GM13977 (cell line): ENCODE measurements at regions not wholly inside any gene's neighbourhood (a gene's known extent, or its start where the extent isn't known, plus 50 kb on each side); places are given as distances from the start of the nearest gene placed in this dataset.

Source experiments
- DNase-seq: peaks from one replicate; pipeline ENCODE4 v3.0.0; 2012; ENCODE audit warnings: low spot score
- in situ Hi-C: fragments of 300-500 bp; cut with MboI; formaldehyde crosslinking; loops from one replicate; pipeline ENCODE4 v1.12.0; 2022; ENCODE audit warnings: low sequenced_read_pairs, low pct_unique_long_range_greater_than_20kb, mixed read lengths, inconsistent platforms; ENCODE audit not compliant: unreplicated experiment
- TF ChIP-seq, protein P1 (sequence below): IDR thresholded peaks from 2 replicates; pipeline ENCODE4 v1.5.1; 2012; ENCODE audit warnings: mild to moderate bottlenecking, control low read depth; ENCODE audit not compliant: insufficient read depth; ENCODE audit errors: extremely low read depth, missing control alignments

DNA sequence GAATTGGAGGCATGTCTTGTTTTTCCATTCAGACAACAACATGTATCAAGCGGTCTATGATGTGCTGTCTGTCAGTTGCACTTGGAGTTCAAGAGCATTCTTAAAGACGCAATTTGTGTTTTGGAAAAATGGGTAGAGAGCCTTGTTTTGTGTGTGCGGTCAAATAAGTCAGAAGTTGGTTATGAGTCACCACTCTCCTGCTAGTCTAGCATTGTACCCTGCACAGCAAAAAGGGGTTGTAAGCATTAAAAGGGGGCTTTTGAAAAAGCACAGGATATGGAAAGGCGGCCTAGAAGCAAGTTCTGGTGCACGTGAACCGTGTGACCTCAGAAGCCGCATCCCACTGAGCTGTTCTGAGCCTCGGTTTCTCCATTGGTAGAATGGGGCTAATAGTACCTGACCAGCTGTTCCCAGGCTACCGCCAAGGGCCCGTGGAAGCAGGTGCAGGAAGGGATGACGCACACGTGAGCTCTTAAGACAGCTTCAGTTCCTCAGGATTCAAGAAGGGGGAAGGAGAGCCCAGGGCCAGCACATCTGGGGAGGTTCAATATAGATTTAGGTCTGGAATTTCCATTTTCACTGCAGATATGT is 61.6 kb upstream of the SNX9 start:
- DNase-seq: peak; percentile 39
- in situ Hi-C loops: no loop called here
- TF ChIP-seq, protein P1, sequence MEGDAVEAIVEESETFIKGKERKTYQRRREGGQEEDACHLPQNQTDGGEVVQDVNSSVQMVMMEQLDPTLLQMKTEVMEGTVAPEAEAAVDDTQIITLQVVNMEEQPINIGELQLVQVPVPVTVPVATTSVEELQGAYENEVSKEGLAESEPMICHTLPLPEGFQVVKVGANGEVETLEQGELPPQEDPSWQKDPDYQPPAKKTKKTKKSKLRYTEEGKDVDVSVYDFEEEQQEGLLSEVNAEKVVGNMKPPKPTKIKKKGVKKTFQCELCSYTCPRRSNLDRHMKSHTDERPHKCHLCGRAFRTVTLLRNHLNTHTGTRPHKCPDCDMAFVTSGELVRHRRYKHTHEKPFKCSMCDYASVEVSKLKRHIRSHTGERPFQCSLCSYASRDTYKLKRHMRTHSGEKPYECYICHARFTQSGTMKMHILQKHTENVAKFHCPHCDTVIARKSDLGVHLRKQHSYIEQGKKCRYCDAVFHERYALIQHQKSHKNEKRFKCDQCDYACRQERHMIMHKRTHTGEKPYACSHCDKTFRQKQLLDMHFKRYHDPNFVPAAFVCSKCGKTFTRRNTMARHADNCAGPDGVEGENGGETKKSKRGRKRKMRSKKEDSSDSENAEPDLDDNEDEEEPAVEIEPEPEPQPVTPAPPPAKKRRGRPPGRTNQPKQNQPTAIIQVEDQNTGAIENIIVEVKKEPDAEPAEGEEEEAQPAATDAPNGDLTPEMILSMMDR: no peak

DNA sequence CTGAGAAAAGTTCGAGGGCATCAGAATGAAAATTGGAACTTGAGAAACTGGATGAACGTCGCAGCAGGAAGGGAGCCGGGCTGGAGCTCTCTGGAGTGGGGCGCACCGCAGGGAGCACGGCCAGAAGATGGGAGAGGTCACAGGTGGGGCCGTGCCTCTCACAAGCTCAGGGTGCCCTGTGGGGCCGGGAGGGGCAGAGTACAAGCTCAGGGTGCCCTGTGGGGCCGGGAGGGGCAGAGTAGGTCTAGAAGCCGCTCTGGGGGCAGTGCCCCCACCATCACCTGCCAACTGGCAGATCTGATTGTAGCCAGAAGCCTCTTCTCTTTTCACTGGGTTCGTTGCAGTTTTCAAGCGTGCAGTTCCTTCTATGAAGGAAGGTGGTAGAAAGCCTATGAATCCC is 61.1 kb upstream of the SNX9 start:
- no peak for DNase-seq

GRCh38 chr6:157762636-157763035 is 60.4 kb upstream of the SNX9 start:
- DNase-seq: no peak
- in situ Hi-C loops: no loop called here
- TF ChIP-seq, protein P1: peak; percentile 10

More for the DNA sequence above, 61.1 kb upstream of the SNX9 start:
- in situ Hi-C loops: no loop called here
- TF ChIP-seq, protein P1: no peak

DNA sequence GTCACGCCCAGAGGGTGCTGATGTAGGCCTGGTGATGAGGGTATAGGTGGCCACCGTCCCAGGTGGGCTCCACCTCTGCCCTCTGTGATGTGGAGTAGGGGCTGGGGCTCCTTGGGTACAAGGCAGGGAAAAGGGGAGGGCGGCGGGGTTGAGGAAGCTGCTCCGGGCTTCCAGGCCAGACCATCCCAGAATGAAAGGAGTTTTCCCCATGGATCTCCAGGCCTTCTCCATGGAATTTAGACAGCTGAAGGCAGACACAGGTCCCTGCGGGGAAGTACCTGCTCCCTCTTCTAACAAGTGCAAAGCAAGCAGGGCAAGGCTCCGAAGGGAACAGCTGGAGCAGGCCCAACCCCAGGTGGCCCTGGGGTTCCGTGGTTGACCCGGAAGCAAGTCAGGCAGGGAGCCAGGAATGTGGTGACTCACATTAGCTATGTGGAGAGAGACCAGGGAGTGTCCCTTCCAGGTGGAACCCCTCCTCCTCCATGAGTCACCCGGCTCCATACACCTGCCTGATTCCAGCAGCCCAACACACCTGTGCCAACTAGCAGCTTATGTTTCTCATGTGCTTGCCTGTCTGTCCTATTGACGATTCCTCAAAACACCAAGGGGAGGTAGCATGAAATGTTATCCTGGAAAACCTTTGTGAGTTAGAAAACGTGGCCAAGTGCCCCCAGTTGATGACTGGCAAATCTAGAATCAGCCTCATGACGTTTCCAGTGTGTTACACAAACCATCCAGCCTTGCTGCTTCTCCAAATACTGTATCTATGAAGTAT is 59.7 kb upstream of the SNX9 start:
- TF ChIP-seq, protein P1: no peak
- DNase-seq: no peak
- in situ Hi-C loops: no loop called here

DNA sequence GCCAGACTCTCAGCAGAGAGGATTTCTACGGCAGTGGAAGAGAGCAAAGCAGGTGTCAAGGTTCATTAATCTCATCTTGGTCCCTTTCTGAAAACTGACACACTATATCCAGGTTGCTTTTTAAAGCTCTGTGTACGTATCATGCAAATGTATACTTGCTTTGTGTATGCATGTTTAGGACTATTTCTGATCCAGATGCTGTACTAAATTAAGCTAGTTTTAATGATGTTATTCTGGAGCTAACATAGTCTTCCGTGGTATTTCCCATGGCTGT is 59.2 kb upstream of the SNX9 start:
- DNase-seq: no peak
- in situ Hi-C loops: no loop called here

DNA sequence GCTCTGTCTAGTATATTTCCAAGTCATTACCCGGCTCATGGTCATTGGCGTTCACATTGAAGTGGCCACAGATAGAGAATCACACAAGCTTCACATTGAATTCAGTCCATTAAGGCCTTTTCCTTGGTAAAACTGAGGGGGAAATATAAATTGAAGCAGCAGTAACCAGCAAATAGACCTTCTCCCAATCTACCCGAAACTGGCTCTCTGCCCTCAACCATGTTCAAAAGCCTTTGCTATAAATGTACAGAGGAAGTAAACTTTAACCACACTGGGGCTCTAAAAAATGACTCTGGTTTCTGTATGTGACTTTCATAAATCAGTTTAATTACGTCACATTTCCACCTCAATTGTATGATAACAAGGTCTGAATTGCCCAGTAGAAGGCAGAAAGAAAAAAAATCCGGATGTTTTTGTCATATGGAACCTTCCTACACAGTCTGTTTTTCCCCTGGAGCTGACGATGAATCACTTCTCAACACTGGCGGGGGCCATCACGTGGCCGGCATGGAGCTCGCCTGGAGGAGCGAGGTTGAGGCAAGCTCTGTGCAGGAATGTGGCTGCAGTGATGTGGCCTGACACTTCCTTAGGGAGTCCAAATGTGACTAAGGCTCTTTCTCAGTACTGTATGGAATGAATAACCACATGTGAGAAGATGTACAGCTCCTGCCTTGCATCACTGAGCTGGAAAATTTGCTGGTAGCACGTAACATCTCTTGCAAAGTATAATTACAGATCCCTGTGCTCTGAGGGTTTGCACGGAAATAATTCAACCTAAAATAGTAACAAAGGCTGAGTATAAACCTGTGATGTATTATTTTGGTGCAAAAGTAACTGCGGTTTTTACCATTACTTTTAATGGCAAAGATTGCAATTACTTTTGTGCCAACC is 58.6 kb upstream of the SNX9 start:
- in situ Hi-C loops: no loop called here
- TF ChIP-seq, protein P1: no peak
- peak; percentile 75 for DNase-seq

More for the DNA sequence above, 59.2 kb upstream of the SNX9 start:
- TF ChIP-seq, protein P1: no peak
